Vagina (tissue), 2 donors: ENCODE measurements at regions not wholly inside any gene's neighbourhood (a gene's known extent, or its start where the extent isn't known, plus 50 kb on each side); places are given as distances from the start of the nearest gene placed in this dataset.

Source experiments
- DNase-seq, 2 donors: peaks; one replicate each; pipeline ENCODE4 v3.0.0-alpha.2; 2017; ENCODE audit errors: extremely low spot score in 2 of 2
- H3K27ac ChIP-seq: fragments of 200-600 bp; sonication (generic); one replicate; pipeline ENCODE4 v1.5.1; 2019
- H3K27me3 ChIP-seq: fragments of 200-600 bp; sonication (generic); one replicate; pipeline ENCODE4 v1.5.1; 2019
- H3K36me3 ChIP-seq, 2 donors: fragments of 200-600 bp; sonication (generic); one replicate each; pipeline ENCODE4 v1.5.1; 2017 to 2019
- H3K4me1 ChIP-seq: fragments of 200-600 bp; sonication (generic); one replicate; pipeline ENCODE4 v1.5.1; 2019
- H3K4me3 ChIP-seq, 2 donors: fragments of 200-600 bp; sonication (generic); 1 replicate in 1 of 2; 2 replicates in 1 of 2; pipeline ENCODE4 v1.5.1; 2016 to 2019
- H3K9me3 ChIP-seq: fragments of 200-600 bp; sonication (generic); one replicate; pipeline ENCODE4 v1.5.1; 2019
- CTCF ChIP-seq, 3 experiments: fragments of 450-650 bp in 2 of 3; fragments of 200-600 bp in 1 of 3; sonication (generic) in 1 of 3; IDR thresholded peaks; one replicate each; pipeline ENCODE4 v1.5.1; 2017 to 2019; ENCODE audit warnings: antibody characterized with exemption in 3 of 3, mild to moderate bottlenecking in 2 of 3, moderate library complexity in 2 of 3
- POLR2A ChIP-seq, 2 donors: fragments of 450-650 bp; IDR thresholded peaks; one replicate each; pipeline ENCODE4 v1.6.1; 2017; ENCODE audit warnings: antibody characterized with exemption in 2 of 2, mild to moderate bottlenecking in 2 of 2, moderate library complexity in 2 of 2
- POLR2AphosphoS5 ChIP-seq, 2 donors: sonication (generic); formaldehyde crosslinking; IDR thresholded peaks; one replicate each; pipeline ENCODE4 v1.9.0; 2017; ENCODE audit warnings: antibody characterized with exemption in 2 of 2, mild to moderate bottlenecking in 2 of 2, low read depth in 1 of 2; ENCODE audit not compliant: insufficient read depth in 1 of 2
- intact Hi-C: fragments of 100-400 bp; cut with DNase I; formaldehyde crosslinking; loops from one replicate; pipeline ENCODE4 v1.15.1; 2023

GRCh38 chr1:81230983-81231728, 569.6 kb upstream of the ADGRL2 start:
- DNase-seq, result no peak
- no peak overlapping the region for H3K4me3 ChIP-seq
- no peaks in the 10 kb centered on the region for H3K9me3 ChIP-seq
- TF ChIP-seq POLR2A (IDR thresholded peaks at IDR 0.05) (no peak), CTCF (IDR thresholded peaks at IDR 0.05) (no peak), POLR2AphosphoS5 (IDR thresholded peaks at IDR 0.05; ENCODE audit: insufficient read depth in 1 of 2, low read depth in 1 of 2) (no peak)
- intact Hi-C loops, result no loop called here
- no peaks in the 10 kb centered on the region for H3K36me3 ChIP-seq
- H3K27me3 ChIP-seq, result no peaks in the 10 kb centered on the region
- peaks cover 14% of the 10 kb centered on the region for H3K4me1 ChIP-seq
- no peak overlapping the region for H3K27ac ChIP-seq

- Histone ChIP-seq H3K4me1 (peaks cover 14% of the 10 kb centered on the region), H3K9me3 (no peaks in the 10 kb centered on the region), H3K36me3 (no peaks in the 10 kb centered on the region), H3K4me3 (no peak overlapping the region), H3K27me3 (no peaks in the 10 kb centered on the region), H3K27ac (no peak overlapping the region)
- intact Hi-C loops, result no loop called here
- no peak for TF ChIP-seq POLR2AphosphoS5 (IDR thresholded peaks at IDR 0.05; ENCODE audit: insufficient read depth in 1 of 2, low read depth in 1 of 2)
- no peak for TF ChIP-seq CTCF (IDR thresholded peaks at IDR 0.05)
- TF ChIP-seq POLR2A (IDR thresholded peaks at IDR 0.05), result no peak
- no peak for DNase-seq
Measured at GRCh38 chr1:81228926-81229325, 571.8 kb upstream of the ADGRL2 start.

GRCh38 chr1:81226603-81226928, 574.2 kb upstream of the ADGRL2 start:
- TF ChIP-seq POLR2A (IDR thresholded peaks at IDR 0.05) (no peak), POLR2AphosphoS5 (IDR thresholded peaks at IDR 0.05; ENCODE audit: insufficient read depth in 1 of 2, low read depth in 1 of 2) (no peak), CTCF (IDR thresholded peaks at IDR 0.05) (no peak)
- Histone ChIP-seq H3K27me3 (no peaks in the 10 kb centered on the region), H3K4me3 (no peak overlapping the region), H3K9me3 (no peaks in the 10 kb centered on the region), H3K27ac (no peak overlapping the region), H3K36me3 (no peaks in the 10 kb centered on the region), H3K4me1 (peaks cover under 1% of the 10 kb centered on the region)
- no peak for DNase-seq
- intact Hi-C loops, result no loop called here

- no peak for TF ChIP-seq POLR2A (IDR thresholded peaks at IDR 0.05)
- TF ChIP-seq CTCF (IDR thresholded peaks at IDR 0.05), result no peak
- no peak for TF ChIP-seq POLR2AphosphoS5 (IDR thresholded peaks at IDR 0.05; ENCODE audit: insufficient read depth in 1 of 2, low read depth in 1 of 2)
- intact Hi-C loops, result no loop called here
Measured at GRCh38 chr1:81225789-81226602, 574.7 kb upstream of the ADGRL2 start.

GRCh38 chr1:81224222-81224621, 576.5 kb upstream of the ADGRL2 start:
- intact Hi-C loops, result no loop called here
- Histone ChIP-seq H3K4me3 (no peak overlapping the region), H3K9me3 (no peaks in the 10 kb centered on the region), H3K27ac (no peak overlapping the region), H3K4me1 (no peaks in the 10 kb centered on the region), H3K27me3 (no peaks in the 10 kb centered on the region), H3K36me3 (no peaks in the 10 kb centered on the region)
- TF ChIP-seq POLR2AphosphoS5 (IDR thresholded peaks at IDR 0.05; ENCODE audit: insufficient read depth in 1 of 2, low read depth in 1 of 2) (no peak), CTCF (IDR thresholded peaks at IDR 0.05) (no peak), POLR2A (IDR thresholded peaks at IDR 0.05) (no peak)
- no peak for DNase-seq

More at GRCh38 chr1:81225789-81226602, 574.7 kb upstream of the ADGRL2 start:
- no peaks in the 10 kb centered on the region for H3K36me3 ChIP-seq
- no peaks in the 10 kb centered on the region for H3K27me3 ChIP-seq
- no peak overlapping the region for H3K27ac ChIP-seq
- H3K4me3 ChIP-seq, result no peak overlapping the region
- DNase-seq, result no peak
- no peaks in the 10 kb centered on the region for H3K4me1 ChIP-seq
- no peaks in the 10 kb centered on the region for H3K9me3 ChIP-seq
